ENCODE measurements at regions not wholly inside any gene's neighbourhood (a gene's known extent, or its start where the extent isn't known, plus 50 kb on each side); places are given as distances from the start of the nearest gene placed in this dataset.

GRCh38 chr4:111681270-111681669, 464.0 kb upstream of the FAM241A start:
- Histone ChIP-seq H2AK9ac (replicated peaks; ENCODE audit: low read depth, low read length, poor library complexity) (no peak overlapping the region), H3K36me3 (ENCODE audit: control insufficient read depth, insufficient read depth, low read length) (no peaks in the 10 kb centered on the region), H2BK20ac (ENCODE audit: low read depth, low read length) (no peak overlapping the region), H3K27ac (ENCODE audit: insufficient read depth, low read length) (no peak overlapping the region), H3K18ac (ENCODE audit: low read depth, low read length) (no peak overlapping the region), H3K9me1 (ENCODE audit: insufficient read depth, low read length) (no peaks in the 10 kb centered on the region), H3K4me2 (ENCODE audit: low read depth, low read length) (no peak overlapping the region), H2BK120ac (ENCODE audit: low read depth, low read length) (no peak overlapping the region), H3K14ac (replicated peaks; ENCODE audit: low read depth, low read length) (no peak overlapping the region), H2AK5ac (ENCODE audit: low read depth, low read length) (no peak overlapping the region), H2BK15ac (ENCODE audit: low read depth, low read length) (no peak overlapping the region), H4K91ac (ENCODE audit: insufficient read depth, low read depth, low read length) (no peak overlapping the region), H3K9ac (ENCODE audit: low read depth, low read length) (no peak overlapping the region), H4K8ac (ENCODE audit: low read depth in 2 of 2, low read length in 2 of 2) (no peak overlapping the region), H3K79me1 (ENCODE audit: low read depth in 1 of 2, low read length in 2 of 2) (no peaks in the 10 kb centered on the region), H3K27me3 (ENCODE audit: control insufficient read depth, insufficient read depth, low read length) (no peaks in the 10 kb centered on the region), H3K4me1 (ENCODE audit: control insufficient read depth, insufficient read depth, low read length) (no peaks in the 10 kb centered on the region), H2AFZ (replicated peaks; ENCODE audit: low read length, poor library complexity) (no peak overlapping the region), H3K9me3 (ENCODE audit: control insufficient read depth, insufficient read depth, low read length) (no peaks in the 10 kb centered on the region), H4K5ac (ENCODE audit: low read depth, low read length) (no peak overlapping the region), H3K23ac (ENCODE audit: low read depth, low read length) (no peak overlapping the region), H3K4ac (ENCODE audit: low read depth, low read length) (no peak overlapping the region), H3K4me3 (ENCODE audit: insufficient read depth, low read depth, low read length) (no peak overlapping the region), H2BK5ac (ENCODE audit: low read depth, low read length, poor library complexity, severe bottlenecking) (no peak overlapping the region), H4K20me1 (ENCODE audit: insufficient read depth, low read length) (no peaks in the 10 kb centered on the region), H3K56ac (ENCODE audit: extremely low read depth, insufficient read depth, low read length) (no peak overlapping the region)
- BruUV-seq (replicated peaks): no TSS peak
- intact Hi-C loops (cut with micrococcal nuclease) (no loop called here), dilution Hi-C loops (cut with HindIII; ENCODE audit: low sequenced_read_pairs, unreplicated experiment) (no loop called here), in situ Hi-C loops (cut with MboI; ENCODE audit: low sequenced_read_pairs) (no loop called here)
- WGBS, 2 experiments (ENCODE audit: extremely low coverage in 2 of 2, insufficient read length in 1 of 2): 20% methylated on average over 1 of the region's 3 CpGs; no CpG with 5 or more reads in 1 of the 2 experiments
- DNase-seq (no peak), ATAC-seq (ENCODE audit: low read depth) (no peak)
- ChIA-PET POLR2A (ENCODE audit: unreplicated experiment) (no interaction called here), CTCF (no interaction called here)
- TF ChIP-seq USF2 (IDR thresholded peaks at IDR 0.05; ENCODE audit: low read depth, low read length) (no peak), RFX5 (IDR thresholded peaks at IDR 0.05; ENCODE audit: low read depth, low read length) (no peak), MAZ (IDR thresholded peaks at IDR 0.05; ENCODE audit: borderline replicate concordance, low read depth, low read length) (no peak), MAFK (IDR thresholded peaks at IDR 0.05; ENCODE audit: low read depth, low read length) (no peak), NFE2L2 (IDR thresholded peaks at IDR 0.05; ENCODE audit: low read depth, low read length) (no peak)

All from IMR-90 (cell line).